Hepatocyte (in vitro differentiated cells): ENCODE measurements at regions not wholly inside any gene's neighbourhood (a gene's known extent, or its start where the extent isn't known, plus 50 kb on each side); places are given as distances from the start of the nearest gene placed in this dataset.

ENCODE experiments used
- EZH2 ChIP-seq: fragments of 200-600 bp; sonication (generic); IDR thresholded peaks from 2 replicates; pipeline ENCODE4 v1.6.1; 2016; ENCODE audit warnings: antibody characterized with exemption, mild to moderate bottlenecking, borderline replicate concordance
- EZH2phosphoT487 ChIP-seq: fragments of 200-600 bp; sonication (generic); IDR thresholded peaks from one replicate; pipeline ENCODE4 v1.6.1; 2018; ENCODE audit warnings: antibody characterized with exemption, mild to moderate bottlenecking, low read depth, moderate library complexity; ENCODE audit not compliant: unreplicated experiment, severe bottlenecking
- TF ChIP-seq, protein P1 (sequence below): fragments of 200-600 bp; sonication (generic); IDR thresholded peaks from 2 replicates; pipeline ENCODE4 v1.5.1; 2016; ENCODE audit warnings: antibody characterized with exemption, mild to moderate bottlenecking; ENCODE audit not compliant: poor library complexity

DNA sequence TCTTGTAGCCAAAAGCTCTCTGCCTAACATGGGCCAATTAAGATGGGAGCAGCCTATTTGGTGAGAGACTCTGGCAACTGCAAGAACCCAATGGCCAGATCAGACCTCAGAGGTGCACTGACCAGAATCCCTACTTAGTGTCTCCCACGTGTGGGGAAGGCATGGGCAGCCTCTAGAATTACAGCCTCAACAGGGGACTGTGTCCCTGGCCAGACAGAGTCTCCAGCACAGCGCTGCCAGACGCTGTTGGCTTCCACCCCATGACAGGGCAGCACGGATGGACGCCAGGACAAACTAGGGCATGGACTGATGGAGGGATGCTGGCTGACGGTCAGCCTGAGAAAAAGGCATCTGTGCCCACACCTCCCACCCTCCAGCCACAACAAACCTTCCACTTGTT, 729.3 kb upstream of the AUTS2 start:
- no peak for TF ChIP-seq EZH2phosphoT487
- TF ChIP-seq, protein P1, sequence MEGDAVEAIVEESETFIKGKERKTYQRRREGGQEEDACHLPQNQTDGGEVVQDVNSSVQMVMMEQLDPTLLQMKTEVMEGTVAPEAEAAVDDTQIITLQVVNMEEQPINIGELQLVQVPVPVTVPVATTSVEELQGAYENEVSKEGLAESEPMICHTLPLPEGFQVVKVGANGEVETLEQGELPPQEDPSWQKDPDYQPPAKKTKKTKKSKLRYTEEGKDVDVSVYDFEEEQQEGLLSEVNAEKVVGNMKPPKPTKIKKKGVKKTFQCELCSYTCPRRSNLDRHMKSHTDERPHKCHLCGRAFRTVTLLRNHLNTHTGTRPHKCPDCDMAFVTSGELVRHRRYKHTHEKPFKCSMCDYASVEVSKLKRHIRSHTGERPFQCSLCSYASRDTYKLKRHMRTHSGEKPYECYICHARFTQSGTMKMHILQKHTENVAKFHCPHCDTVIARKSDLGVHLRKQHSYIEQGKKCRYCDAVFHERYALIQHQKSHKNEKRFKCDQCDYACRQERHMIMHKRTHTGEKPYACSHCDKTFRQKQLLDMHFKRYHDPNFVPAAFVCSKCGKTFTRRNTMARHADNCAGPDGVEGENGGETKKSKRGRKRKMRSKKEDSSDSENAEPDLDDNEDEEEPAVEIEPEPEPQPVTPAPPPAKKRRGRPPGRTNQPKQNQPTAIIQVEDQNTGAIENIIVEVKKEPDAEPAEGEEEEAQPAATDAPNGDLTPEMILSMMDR, result no peak
- TF ChIP-seq EZH2, result no peak
